HG02938 (cell line): ENCODE measurements at regions not wholly inside any gene's neighbourhood (a gene's known extent, or its start where the extent isn't known, plus 50 kb on each side); places are given as distances from the start of the nearest gene placed in this dataset.

Experiments used
- ATAC-seq: cut with Tn5 transposase; IDR thresholded peaks from one replicate; pipeline ENCODE4 v1.9.1; 2021; ENCODE audit warnings: mild to moderate bottlenecking, moderate library complexity; ENCODE audit not compliant: unreplicated experiment

GRCh38 chr3:89625945-89626344, 518.5 kb downstream of the EPHA3 start:
- no peak for ATAC-seq

- no peak for ATAC-seq
These were observed 521.6 kb downstream of the EPHA3 start for GRCh38 chr3:89628856-89629670.

DNA sequence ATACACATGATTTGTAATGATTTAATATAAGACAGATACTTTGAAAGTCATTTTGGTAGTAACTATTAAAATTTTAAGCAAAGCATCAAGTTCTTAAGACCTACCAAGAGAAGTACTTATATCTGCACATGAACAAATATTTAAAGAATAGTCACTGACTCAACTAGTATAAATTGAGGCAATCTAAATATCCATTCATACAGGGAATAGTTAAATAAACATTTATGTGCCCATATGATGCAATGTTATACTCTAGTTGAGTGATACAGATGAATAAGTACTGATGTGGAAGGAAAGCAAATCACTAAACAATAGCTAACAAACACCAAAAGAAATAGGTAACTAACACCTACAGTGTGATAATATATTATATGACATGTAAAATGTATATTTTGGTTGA, 527.7 kb downstream of the EPHA3 start:
- no peak for ATAC-seq

DNA sequence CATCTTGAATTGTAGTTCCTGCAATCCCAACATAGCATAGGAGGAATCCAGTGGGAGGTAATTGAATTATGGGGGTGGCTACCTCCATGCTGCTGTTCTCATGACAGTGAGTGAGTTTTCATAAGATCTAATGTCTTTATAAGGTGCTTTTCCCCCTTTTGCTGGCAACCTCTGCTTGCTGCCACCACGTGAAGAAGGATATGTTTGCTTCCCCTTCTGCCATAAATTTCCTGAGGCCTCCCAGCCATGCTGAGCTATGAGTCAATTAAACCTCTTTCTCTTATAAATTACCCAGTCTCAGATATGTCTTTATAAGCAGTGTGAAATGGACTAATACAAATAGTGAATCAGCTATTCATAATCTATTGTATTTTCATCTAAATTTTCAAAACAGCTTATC, 537.3 kb downstream of the EPHA3 start:
- ATAC-seq = no peak

DNA sequence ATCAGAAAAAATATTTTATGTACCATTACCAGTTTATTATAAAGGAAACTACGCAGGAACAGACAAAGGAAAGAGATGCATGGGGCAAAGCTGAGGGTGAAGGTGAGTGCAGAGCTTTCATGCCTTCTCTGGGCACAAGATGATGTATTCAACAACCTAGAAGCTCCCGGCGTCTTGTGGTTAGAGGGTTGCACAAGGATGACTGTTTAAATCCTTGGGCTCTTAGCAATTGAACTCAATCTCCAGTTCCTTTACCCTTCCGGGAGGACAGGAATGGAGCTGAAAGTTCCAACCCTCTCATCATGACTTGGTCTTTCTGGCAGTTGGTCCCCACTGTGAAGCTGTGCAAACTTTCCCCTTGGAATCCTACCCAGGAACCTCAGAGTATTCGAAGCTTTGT, 542.0 kb downstream of the EPHA3 start:
- no peak for ATAC-seq

DNA sequence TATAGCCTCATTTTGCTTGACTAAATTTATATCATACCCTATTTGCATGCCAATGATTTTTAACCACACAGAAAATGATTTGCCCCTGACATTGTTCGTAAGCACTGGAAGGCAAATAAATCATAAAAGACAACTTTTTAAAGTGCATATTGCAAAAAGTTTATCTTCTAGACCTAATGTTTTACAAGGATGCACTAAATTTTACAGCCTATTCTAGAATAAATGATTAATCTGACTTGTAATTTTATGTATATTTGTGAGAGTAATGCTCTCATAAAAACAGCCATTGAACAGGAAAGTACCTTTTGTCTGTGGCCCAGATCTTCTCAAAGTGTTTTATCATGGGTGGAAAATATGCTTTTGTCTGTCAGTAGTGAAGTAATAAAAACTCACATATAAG, 546.6 kb downstream of the EPHA3 start:
- ATAC-seq = no peak

GRCh38 chr3:89656388-89656787, 549.0 kb downstream of the EPHA3 start:
- ATAC-seq = no peak

GRCh38 chr3:89679686-89680085, 572.3 kb downstream of the EPHA3 start:
- ATAC-seq = no peak

DNA sequence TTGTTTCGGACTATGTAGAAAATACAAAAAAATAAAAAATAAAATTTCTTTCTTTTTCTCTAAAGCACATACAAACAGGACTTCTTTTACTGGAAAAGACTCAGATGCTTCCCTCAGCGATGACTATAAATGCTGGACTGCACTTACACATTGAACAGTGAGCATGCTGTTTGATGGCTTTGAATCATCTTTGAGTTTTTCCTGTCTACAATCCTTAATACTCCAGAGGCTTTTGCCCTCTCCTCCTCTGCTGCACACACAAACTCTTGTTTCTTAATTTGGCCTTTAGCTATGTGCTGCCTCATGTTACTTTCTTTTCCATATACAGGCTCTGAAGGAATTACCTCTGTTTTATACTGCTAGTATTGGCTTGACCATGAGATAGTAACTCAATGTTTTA, 575.1 kb downstream of the EPHA3 start:
- ATAC-seq = no peak

GRCh38 chr3:89685731-89686130, 578.3 kb downstream of the EPHA3 start:
- ATAC-seq = no peak

GRCh38 chr3:89690646-89691045, 583.2 kb downstream of the EPHA3 start:
- ATAC-seq = no peak

DNA sequence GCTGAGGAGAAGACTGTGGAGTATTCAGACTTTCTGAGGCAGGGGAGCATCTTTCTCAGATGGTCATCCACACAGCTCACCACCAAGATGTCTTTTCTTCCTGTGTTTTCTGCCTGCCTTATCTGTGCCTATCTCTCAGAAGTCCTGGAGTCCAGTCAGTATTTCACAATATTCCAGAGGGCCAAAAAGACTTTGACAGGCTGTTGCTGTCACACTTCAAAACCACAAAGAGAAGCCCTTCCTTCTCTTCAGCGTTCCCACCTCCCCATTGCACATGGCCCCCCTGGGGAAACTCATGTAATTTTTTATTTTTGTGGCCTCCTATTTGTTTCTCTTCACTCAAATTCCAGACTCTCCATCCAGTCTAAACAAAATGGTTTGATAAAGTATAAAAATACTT, 585.2 kb downstream of the EPHA3 start:
- ATAC-seq = no peak

DNA sequence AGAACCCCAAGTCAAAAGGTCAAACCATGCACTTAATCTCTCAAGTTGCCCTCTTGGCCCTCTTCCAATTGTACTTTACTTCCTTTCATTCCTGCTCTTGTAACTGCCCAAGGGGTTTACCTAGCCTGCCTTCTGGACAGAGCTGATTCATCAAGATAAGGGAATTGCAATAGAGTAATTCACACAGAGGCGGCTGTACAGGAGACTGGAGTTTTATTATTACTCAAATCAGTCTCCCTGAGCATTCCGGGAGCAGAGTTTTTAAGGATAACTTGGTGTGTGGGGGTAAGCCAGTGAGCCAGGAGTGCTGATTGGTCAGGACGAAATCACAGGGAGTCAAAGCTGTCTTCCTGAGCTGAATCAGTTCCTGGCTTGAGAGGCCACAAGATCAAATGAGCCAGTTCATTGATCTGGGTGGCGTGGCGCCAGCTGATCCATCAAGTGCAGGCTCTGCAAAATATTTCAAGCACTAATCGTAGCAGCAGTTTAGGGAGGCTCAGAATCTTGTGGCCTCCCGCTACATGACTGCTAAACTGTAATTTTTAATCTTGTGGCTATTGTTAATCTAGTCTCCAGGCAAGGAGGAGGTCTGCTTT, 590.0 kb downstream of the EPHA3 start:
- ATAC-seq = no peak

- no peak for ATAC-seq
These were observed 590.9 kb downstream of the EPHA3 start for GRCh38 chr3:89698208-89698830.

DNA sequence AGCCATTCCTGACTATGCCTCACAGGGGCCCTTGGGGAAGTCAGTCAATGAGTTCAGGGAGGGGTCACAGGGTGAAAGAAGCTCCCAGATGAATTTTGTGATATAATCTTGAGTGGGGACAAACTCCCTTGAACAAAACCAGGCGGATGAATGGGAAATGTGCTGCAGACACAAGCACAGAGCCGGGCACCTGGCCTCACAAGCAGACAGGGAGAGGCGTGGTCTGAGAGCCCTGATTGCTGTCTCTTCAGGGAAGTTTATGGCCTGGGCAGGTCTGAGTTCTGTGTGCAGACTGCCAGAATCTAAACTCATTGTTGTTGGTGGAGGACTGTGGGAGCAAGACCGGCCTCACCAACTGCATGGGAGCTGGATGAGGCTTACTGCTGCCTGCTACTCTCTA, 591.8 kb downstream of the EPHA3 start:
- ATAC-seq = no peak

GRCh38 chr3:89699771-89700170, 592.4 kb downstream of the EPHA3 start:
- no peak for ATAC-seq

DNA sequence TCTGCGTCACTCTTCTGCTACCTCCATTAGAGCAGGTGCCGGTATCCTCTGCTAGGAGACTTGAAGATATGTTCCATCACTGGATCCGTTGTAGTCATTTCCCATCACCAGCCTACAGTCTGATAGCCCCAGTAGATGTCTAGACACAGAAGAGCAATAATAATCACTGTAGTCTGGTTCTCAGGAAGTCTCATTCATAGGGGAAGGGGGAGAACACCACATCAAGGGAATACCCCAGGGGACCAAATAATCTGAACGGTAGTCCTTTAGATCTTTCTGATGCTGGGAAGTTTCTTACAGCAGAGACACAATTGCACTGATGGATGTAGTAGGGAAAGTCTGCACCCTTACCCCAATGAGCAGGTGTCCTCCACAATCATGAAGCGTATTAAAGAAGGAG, 595.0 kb downstream of the EPHA3 start:
- no peak for ATAC-seq

DNA sequence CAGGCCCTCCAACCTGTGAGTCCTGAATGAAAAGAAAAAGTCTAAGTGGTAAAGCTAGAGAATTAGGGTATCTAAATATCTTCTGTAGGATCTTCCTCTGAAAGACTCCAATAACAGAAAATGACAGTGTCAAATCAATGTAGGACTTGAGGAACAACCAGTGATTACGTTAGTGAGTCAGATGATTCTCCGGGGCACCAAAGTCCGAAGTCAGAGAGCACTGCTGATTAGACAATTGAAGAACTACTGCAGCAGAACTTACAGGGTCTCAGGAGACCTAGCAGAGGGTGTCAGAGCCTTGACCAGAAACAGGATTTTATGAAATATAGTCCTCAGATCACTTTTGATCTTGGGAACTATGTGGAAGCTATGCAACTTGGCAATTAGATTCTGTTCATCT, 605.8 kb downstream of the EPHA3 start:
- no peak for ATAC-seq

DNA sequence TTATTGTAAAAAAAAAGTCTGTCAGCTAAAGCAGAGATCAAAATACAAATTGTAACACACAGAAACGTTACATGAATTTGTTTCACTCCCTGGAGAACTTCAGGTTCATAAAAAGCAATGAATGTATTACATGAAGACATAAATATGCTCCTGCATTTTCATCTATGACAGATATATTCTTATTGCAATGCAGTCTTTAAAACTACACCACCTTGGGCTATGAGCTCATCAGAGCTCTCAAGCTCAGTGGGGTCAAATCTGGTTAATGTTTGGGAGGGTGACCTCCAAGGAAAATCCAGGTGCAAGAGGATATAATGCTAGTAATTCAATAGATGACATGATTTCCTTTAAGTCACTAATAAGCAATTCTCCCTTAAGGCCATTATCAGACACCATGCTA, 606.8 kb downstream of the EPHA3 start:
- ATAC-seq = no peak

DNA sequence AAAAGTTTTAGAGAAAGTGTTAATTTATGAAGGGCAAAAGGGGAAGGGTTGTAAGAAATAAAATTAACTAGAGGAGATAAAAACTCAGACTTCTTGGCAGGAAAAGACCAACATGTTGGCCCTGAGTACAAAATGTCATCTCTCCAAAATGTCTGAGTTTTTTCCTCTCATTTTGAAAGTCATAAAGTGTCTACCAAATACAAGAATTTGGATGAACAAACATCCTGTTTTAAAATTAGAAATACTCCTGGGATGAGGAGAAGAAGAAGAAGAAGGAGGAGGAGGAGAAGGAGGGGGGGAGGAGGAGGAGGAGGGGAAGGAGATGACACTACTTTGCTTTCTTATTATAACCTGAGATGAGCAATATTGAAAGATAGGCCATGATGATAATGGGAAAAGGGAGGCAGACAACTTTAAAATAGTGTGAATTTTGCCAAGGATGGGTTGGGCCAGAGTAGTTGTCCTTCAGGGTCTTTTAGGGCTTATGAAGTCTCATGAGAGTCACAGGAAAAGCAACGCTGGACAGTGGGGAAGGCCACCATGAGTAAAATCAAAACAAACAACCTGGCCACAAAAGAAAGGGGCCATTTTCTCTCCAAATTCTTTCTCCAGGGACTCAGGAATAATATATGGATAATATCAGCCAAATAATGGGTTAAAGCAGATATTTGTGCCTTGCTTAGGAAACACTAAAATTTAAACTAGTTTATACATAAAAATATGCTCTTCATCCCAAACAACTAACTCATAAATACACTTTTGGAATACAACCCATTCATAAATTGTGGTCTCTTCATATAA, 632.9 kb downstream of the EPHA3 start:
- ATAC-seq = no peak

DNA sequence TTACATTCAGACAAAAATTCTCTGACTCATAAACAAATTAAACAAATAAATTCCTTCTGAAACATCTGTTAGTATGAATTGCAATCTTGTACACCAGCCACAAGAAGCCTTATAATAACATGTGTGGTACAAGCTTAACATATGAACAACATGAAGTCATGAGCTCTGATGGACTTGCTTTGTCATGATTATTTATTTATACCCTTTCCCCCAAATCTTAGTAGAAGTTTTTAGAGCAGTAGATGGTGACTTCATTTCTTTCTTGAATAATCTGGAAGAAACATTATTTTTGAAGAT, 633.4 kb downstream of the EPHA3 start:
- no peak for ATAC-seq

- ATAC-seq = no peak
These were observed 635.1 kb downstream of the EPHA3 start for GRCh38 chr3:89742546-89742945.
